Uterus (tissue), 3 donors: ENCODE measurements at regions not wholly inside any gene's neighbourhood (a gene's known extent, or its start where the extent isn't known, plus 50 kb on each side); places are given as distances from the start of the nearest gene placed in this dataset.
"Not testable (repeated sequence)": the region's sequence is repeated elsewhere in the genome, so short reads cannot be mapped to it uniquely, and the experiment has no call there.

Experiments
- DNase-seq, 2 donors: peaks; one replicate each; pipeline ENCODE4 v3.0.0-alpha.2; 2019 to 2020
- H3K27ac ChIP-seq, 2 donors: fragments of 200-600 bp; sonication (generic); 1 replicate in 1 of 2; 2 replicates in 1 of 2; pipeline ENCODE4 v1.5.1; 2016 to 2018
- H3K27me3 ChIP-seq, 2 donors: fragments of 200-600 bp; sonication (generic); one replicate each; pipeline ENCODE4 v1.5.1; 2018 to 2019; ENCODE audit warnings: control low read depth in 1 of 2
- H3K36me3 ChIP-seq, 2 donors: fragments of 200-600 bp; sonication (generic); one replicate each; pipeline ENCODE4 v1.5.1; 2019; ENCODE audit warnings: control low read depth in 1 of 2
- H3K4me1 ChIP-seq, 2 donors: fragments of 200-600 bp; sonication (generic); one replicate each; pipeline ENCODE4 v1.5.1; 2018 to 2019; ENCODE audit warnings: control low read depth in 1 of 2
- H3K4me3 ChIP-seq, 2 donors: fragments of 200-600 bp; sonication (generic); 1 replicate in 1 of 2; 2 replicates in 1 of 2; pipeline ENCODE4 v1.5.1; 2018 to 2019; ENCODE audit warnings: mild to moderate bottlenecking in 1 of 2
- H3K9me3 ChIP-seq, 2 donors: fragments of 200-600 bp; sonication (generic); one replicate each; pipeline ENCODE4 v1.5.1; 2019; ENCODE audit warnings: control low read depth in 1 of 2
- CTCF ChIP-seq, 4 experiments: fragments of 200-600 bp in 2 of 4; fragments of 450-650 bp in 2 of 4; sonication (generic) in 2 of 4; IDR thresholded peaks; one replicate each; pipeline ENCODE4 v1.5.1; 2016 to 2019; ENCODE audit warnings: antibody characterized with exemption in 4 of 4, mild to moderate bottlenecking in 2 of 4, moderate library complexity in 1 of 4
- POLR2A ChIP-seq, 2 donors: fragments of 450-650 bp; IDR thresholded peaks; one replicate each; pipeline ENCODE4 v1.6.1; 2016; ENCODE audit warnings: antibody characterized with exemption in 2 of 2, mild to moderate bottlenecking in 1 of 2, moderate library complexity in 1 of 2
- intact Hi-C: fragments of 100-400 bp; cut with DNase I; formaldehyde crosslinking; loops from one replicate; pipeline ENCODE4 v1.15.1; 2023; ENCODE audit warnings: low total_unique reads
- donor health status: DM: yes; HTN: yes; CAD: no.

- H3K4me3 ChIP-seq, result no peak overlapping the region
- H3K27me3 ChIP-seq, result no peaks in the 10 kb centered on the region
- H3K9me3 ChIP-seq, result no peaks in the 10 kb centered on the region
- DNase-seq, result no peak
- TF ChIP-seq POLR2A (IDR thresholded peaks at IDR 0.05), result no peak
- TF ChIP-seq CTCF (IDR thresholded peaks at IDR 0.05), result no peak
- H3K4me1 ChIP-seq, result no peaks in the 10 kb centered on the region
- H3K36me3 ChIP-seq, result no peaks in the 10 kb centered on the region
- intact Hi-C loops, result no loop called here
- H3K27ac ChIP-seq, result no peak overlapping the region
These were observed 82.5 kb upstream of the PTPN13 start for GRCh38 chr4:86511590-86511989.

GRCh38 chr4:86512631-86513030 is 81.5 kb upstream of the PTPN13 start:
- no peaks in the 10 kb centered on the region for H3K36me3 ChIP-seq
- no peaks in the 10 kb centered on the region for H3K9me3 ChIP-seq
- TF ChIP-seq POLR2A (IDR thresholded peaks at IDR 0.05) (no peak), CTCF (IDR thresholded peaks at IDR 0.05) (no peak)
- intact Hi-C loops, result no loop called here
- no peak overlapping the region for H3K4me3 ChIP-seq
- H3K4me1 ChIP-seq, result no peaks in the 10 kb centered on the region
- DNase-seq, result no peak
- no peaks in the 10 kb centered on the region for H3K27me3 ChIP-seq
- H3K27ac ChIP-seq, result no peak overlapping the region

GRCh38 chr4:86515963-86516362 is 78.2 kb upstream of the PTPN13 start:
- H3K36me3 ChIP-seq, H3K27me3 ChIP-seq, H3K4me1 ChIP-seq, H3K4me3 ChIP-seq, DNase-seq, intact Hi-C loops, H3K9me3 ChIP-seq, H3K27ac ChIP-seq: not testable (repeated sequence)

GRCh38 chr4:86521373-86521969 is 72.6 kb upstream of the PTPN13 start:
- H3K9me3 ChIP-seq, result no peaks in the 10 kb centered on the region
- H3K27me3 ChIP-seq, result no peaks in the 10 kb centered on the region
- DNase-seq, result no peak
- no peak overlapping the region for H3K27ac ChIP-seq
- H3K4me1 ChIP-seq, result no peaks in the 10 kb centered on the region
- no peaks in the 10 kb centered on the region for H3K36me3 ChIP-seq
- no peak overlapping the region for H3K4me3 ChIP-seq
- TF ChIP-seq CTCF (IDR thresholded peaks at IDR 0.05) (no peak), POLR2A (IDR thresholded peaks at IDR 0.05) (no peak)
- intact Hi-C loops, result no loop called here

GRCh38 chr4:86522349-86522748 is 71.8 kb upstream of the PTPN13 start:
- intact Hi-C loops, result no loop called here
- no peak overlapping the region for H3K27ac ChIP-seq
- TF ChIP-seq POLR2A (IDR thresholded peaks at IDR 0.05) (no peak), CTCF (IDR thresholded peaks at IDR 0.05) (no peak)
- no peaks in the 10 kb centered on the region for H3K4me1 ChIP-seq
- H3K36me3 ChIP-seq, result no peaks in the 10 kb centered on the region
- H3K27me3 ChIP-seq, result no peaks in the 10 kb centered on the region
- no peak for DNase-seq
- no peak overlapping the region for H3K4me3 ChIP-seq
- H3K9me3 ChIP-seq, result no peaks in the 10 kb centered on the region

- H3K4me3 ChIP-seq, result no peak overlapping the region
- H3K4me1 ChIP-seq, result no peaks in the 10 kb centered on the region
- no peaks in the 10 kb centered on the region for H3K9me3 ChIP-seq
- no peak for DNase-seq
- H3K27me3 ChIP-seq, result no peaks in the 10 kb centered on the region
- H3K36me3 ChIP-seq, result no peaks in the 10 kb centered on the region
- intact Hi-C loops, result no loop called here
- no peak overlapping the region for H3K27ac ChIP-seq
- no peak for TF ChIP-seq POLR2A (IDR thresholded peaks at IDR 0.05)
- TF ChIP-seq CTCF (IDR thresholded peaks at IDR 0.05), result no peak
These were observed 70.8 kb upstream of the PTPN13 start for GRCh38 chr4:86523333-86523732.

- intact Hi-C loops, H3K27ac ChIP-seq, H3K27me3 ChIP-seq: not testable (repeated sequence)
These were observed 66.4 kb upstream of the PTPN13 start for GRCh38 chr4:86527713-86528112.

More at GRCh38 chr4:86527713-86528112, 66.4 kb upstream of the PTPN13 start:
- H3K36me3 ChIP-seq, H3K4me3 ChIP-seq, H3K4me1 ChIP-seq, H3K9me3 ChIP-seq, DNase-seq: not testable (repeated sequence)
